ENCODE measurements at regions not wholly inside any gene's neighbourhood (a gene's known extent, or its start where the extent isn't known, plus 50 kb on each side); places are given as distances from the start of the nearest gene placed in this dataset.

DNA sequence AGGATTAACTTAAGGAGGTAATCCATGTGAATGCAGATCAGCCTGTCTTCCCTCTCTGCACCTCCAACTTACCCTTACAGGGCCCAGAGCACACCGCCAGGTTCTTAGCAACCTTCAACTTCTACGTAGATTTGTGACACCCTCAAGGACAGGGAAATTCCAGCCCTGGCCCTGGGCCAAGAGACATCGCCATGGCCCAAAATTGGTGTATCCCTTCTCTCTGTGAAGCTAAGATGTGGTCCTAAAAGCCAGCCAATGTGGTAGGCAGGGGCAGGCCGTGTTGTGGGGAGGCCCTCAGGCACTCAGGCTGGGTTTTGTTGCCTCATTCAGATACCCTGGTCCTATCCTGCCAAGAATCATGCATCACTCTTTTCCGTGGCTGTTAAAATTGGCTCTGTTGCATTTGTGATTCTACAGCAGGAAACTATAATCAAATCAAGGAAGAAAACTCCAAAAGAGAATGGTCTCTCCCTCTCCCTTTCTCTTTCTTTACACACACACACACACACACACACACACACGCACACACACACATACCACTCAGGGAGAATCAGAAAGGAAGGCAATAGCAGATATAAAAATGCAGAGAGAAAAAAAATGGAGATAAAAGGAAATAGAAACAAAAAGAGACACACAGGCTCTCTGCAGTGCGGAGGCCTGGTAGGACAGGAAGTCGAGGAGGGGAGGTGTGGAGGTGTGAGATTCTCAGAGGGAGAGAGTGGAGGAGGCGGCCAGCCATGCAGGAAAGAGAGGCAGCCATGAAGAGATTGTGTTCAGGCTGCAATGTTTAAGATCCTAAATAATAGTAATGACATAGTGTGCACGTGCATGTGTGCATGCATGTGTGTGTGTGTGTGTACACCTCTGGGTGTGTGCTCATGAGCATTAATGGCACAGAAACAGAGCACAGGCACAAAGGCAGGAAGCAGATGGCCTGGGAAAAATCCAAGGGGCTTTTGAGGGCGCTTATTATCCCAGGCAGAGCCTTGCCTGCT is 201.8 kb upstream of the LRFN2 start:
- Histone ChIP-seq H3K27ac (ENCODE audit: insufficient read depth, low read length, poor library complexity, severe bottlenecking) (no peak overlapping the region), H3K9me3 (ENCODE audit: control insufficient read depth in 2 of 2, low read length in 2 of 2) (no peaks in the 10 kb centered on the region), H3K4me1 (ENCODE audit: control insufficient read depth, insufficient read depth, low read length, poor library complexity, severe bottlenecking) (no peaks in the 10 kb centered on the region), H3K4me3 (ENCODE audit: low read depth, low read length) (no peak overlapping the region), H3K27me3 (ENCODE audit: control insufficient read depth, insufficient read depth, low read length) (no peaks in the 10 kb centered on the region), H3K36me3 (ENCODE audit: control insufficient read depth, insufficient read depth, low read length) (no peaks in the 10 kb centered on the region)
- H3K27me3 Mint-ChIP-seq: peaks cover 11% of the 10 kb centered on the region
- ATAC-seq (ENCODE audit: low read depth in 2 of 2) (peak; percentile 69 to 83), DNase-seq (peak in 2 of 3 donors; percentile 12 to 70)
- H3K36me3 Mint-ChIP-seq: no peaks in the 10 kb centered on the region
- H3K4me1 Mint-ChIP-seq: peaks cover 6 to 12% (median 6%) of the 10 kb centered on the region in 4 donors
- H3K4me3 Mint-ChIP-seq: peak overlapping the region in 2 of 4 donors; percentile 49 to 54
- no peaks in the 10 kb centered on the region for H3K9me3 Mint-ChIP-seq
- peak overlapping the region; percentile 15 to 88 (median 82) for H3K27ac Mint-ChIP-seq

DNA sequence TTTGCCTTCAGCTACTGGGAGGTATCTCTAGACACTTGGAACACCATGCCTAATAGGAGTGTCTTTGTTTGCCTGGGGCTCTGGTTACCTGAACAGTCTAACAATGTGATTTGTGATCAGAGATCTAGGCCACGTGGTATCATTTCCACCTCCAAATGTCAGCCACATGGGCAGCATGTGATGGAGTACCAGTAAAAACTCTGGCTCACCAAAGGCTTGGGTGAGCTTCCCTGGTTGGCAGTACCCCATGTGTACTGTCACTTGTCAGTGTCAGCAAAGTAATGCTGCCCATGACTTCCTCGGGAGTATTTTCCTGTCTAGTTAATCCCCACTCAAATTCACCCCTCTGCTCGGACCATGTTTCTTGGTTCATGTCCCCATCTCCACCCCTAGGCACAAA is 195.2 kb upstream of the LRFN2 start:
- no peaks in the 10 kb centered on the region for H3K4me1 Mint-ChIP-seq
- ATAC-seq (ENCODE audit: low read depth in 2 of 2) (no peak), DNase-seq (no peak)
- no peak overlapping the region for H3K27ac Mint-ChIP-seq
- Histone ChIP-seq H3K4me1 (ENCODE audit: control insufficient read depth, insufficient read depth, low read length, poor library complexity, severe bottlenecking) (no peaks in the 10 kb centered on the region), H3K9me3 (ENCODE audit: control insufficient read depth in 2 of 2, low read length in 2 of 2) (no peaks in the 10 kb centered on the region), H3K27ac (ENCODE audit: insufficient read depth, low read length, poor library complexity, severe bottlenecking) (no peak overlapping the region), H3K27me3 (ENCODE audit: control insufficient read depth, insufficient read depth, low read length) (no peaks in the 10 kb centered on the region), H3K36me3 (ENCODE audit: control insufficient read depth, insufficient read depth, low read length) (no peaks in the 10 kb centered on the region), H3K4me3 (ENCODE audit: low read depth, low read length) (no peak overlapping the region)
- H3K4me3 Mint-ChIP-seq: no peak overlapping the region
- no peaks in the 10 kb centered on the region for H3K36me3 Mint-ChIP-seq
- peaks cover 11% of the 10 kb centered on the region for H3K27me3 Mint-ChIP-seq
- no peaks in the 10 kb centered on the region for H3K9me3 Mint-ChIP-seq

DNA sequence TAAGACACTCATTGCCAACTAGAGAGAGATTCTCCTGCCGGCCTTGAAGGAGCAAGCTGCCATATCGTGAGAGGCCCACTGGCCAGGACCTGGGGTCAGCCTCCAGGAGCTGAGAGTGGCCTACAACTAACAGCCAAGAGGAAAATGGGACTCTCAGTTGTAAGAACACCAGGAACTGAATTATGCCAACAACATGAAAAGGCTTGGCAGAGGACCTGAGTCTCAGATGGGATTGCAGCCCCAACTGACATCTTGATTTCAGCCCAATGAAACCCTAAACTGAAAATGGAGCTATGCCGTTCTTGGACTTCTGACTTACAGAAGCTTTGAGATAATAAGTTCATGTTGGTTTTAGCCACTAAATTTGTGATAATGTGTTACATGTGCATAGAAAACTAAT is 193.5 kb upstream of the LRFN2 start:
- Histone ChIP-seq H3K4me3 (ENCODE audit: low read depth, low read length) (no peak overlapping the region), H3K36me3 (ENCODE audit: control insufficient read depth, insufficient read depth, low read length) (no peaks in the 10 kb centered on the region), H3K9me3 (ENCODE audit: control insufficient read depth in 2 of 2, low read length in 2 of 2) (no peaks in the 10 kb centered on the region), H3K4me1 (ENCODE audit: control insufficient read depth, insufficient read depth, low read length, poor library complexity, severe bottlenecking) (no peaks in the 10 kb centered on the region), H3K27ac (ENCODE audit: insufficient read depth, low read length, poor library complexity, severe bottlenecking) (no peak overlapping the region), H3K27me3 (ENCODE audit: control insufficient read depth, insufficient read depth, low read length) (no peaks in the 10 kb centered on the region)
- peaks cover 4% of the 10 kb centered on the region for H3K27me3 Mint-ChIP-seq
- H3K4me3 Mint-ChIP-seq: no peak overlapping the region
- ATAC-seq (ENCODE audit: low read depth in 2 of 2) (no peak), DNase-seq (no peak)
- H3K36me3 Mint-ChIP-seq: no peaks in the 10 kb centered on the region
- H3K27ac Mint-ChIP-seq: no peak overlapping the region
- H3K4me1 Mint-ChIP-seq: no peaks in the 10 kb centered on the region
- no peaks in the 10 kb centered on the region for H3K9me3 Mint-ChIP-seq

GRCh38 chr6:40779409-40779808 is 192.2 kb upstream of the LRFN2 start:
- H3K4me1 Mint-ChIP-seq: no peaks in the 10 kb centered on the region
- no peaks in the 10 kb centered on the region for H3K36me3 Mint-ChIP-seq
- Histone ChIP-seq H3K27me3 (ENCODE audit: control insufficient read depth, insufficient read depth, low read length) (no peaks in the 10 kb centered on the region), H3K4me3 (ENCODE audit: low read depth, low read length) (no peak overlapping the region), H3K36me3 (ENCODE audit: control insufficient read depth, insufficient read depth, low read length) (no peaks in the 10 kb centered on the region), H3K4me1 (ENCODE audit: control insufficient read depth, insufficient read depth, low read length, poor library complexity, severe bottlenecking) (no peaks in the 10 kb centered on the region), H3K9me3 (ENCODE audit: control insufficient read depth in 2 of 2, low read length in 2 of 2) (no peaks in the 10 kb centered on the region), H3K27ac (ENCODE audit: insufficient read depth, low read length, poor library complexity, severe bottlenecking) (no peak overlapping the region)
- H3K27ac Mint-ChIP-seq: no peak overlapping the region
- no peaks in the 10 kb centered on the region for H3K9me3 Mint-ChIP-seq
- ATAC-seq (ENCODE audit: low read depth in 2 of 2) (no peak), DNase-seq (no peak)
- no peak overlapping the region for H3K4me3 Mint-ChIP-seq
- peaks cover 4% of the 10 kb centered on the region for H3K27me3 Mint-ChIP-seq

GRCh38 chr6:40778918-40779317 is 191.8 kb upstream of the LRFN2 start:
- H3K27me3 ChIP-seq (ENCODE audit: control insufficient read depth, insufficient read depth, low read length): no peaks in the 10 kb centered on the region
- H3K27ac ChIP-seq (ENCODE audit: insufficient read depth, low read length, poor library complexity, severe bottlenecking): no peak overlapping the region
- no peak for ATAC-seq (ENCODE audit: low read depth in 2 of 2)
- Mint-ChIP-seq H3K27ac (no peak overlapping the region), H3K4me1 (no peaks in the 10 kb centered on the region), H3K4me3 (no peak overlapping the region), H3K27me3 (no peaks in the 10 kb centered on the region), H3K36me3 (no peaks in the 10 kb centered on the region), H3K9me3 (no peaks in the 10 kb centered on the region)
- H3K4me1 ChIP-seq (ENCODE audit: control insufficient read depth, insufficient read depth, low read length, poor library complexity, severe bottlenecking): no peaks in the 10 kb centered on the region
- no peak for DNase-seq
- H3K9me3 ChIP-seq (ENCODE audit: control insufficient read depth in 2 of 2, low read length in 2 of 2): no peaks in the 10 kb centered on the region
- no peak overlapping the region for H3K4me3 ChIP-seq (ENCODE audit: low read depth, low read length)
- no peaks in the 10 kb centered on the region for H3K36me3 ChIP-seq (ENCODE audit: control insufficient read depth, insufficient read depth, low read length)

- ATAC-seq (ENCODE audit: low read depth in 2 of 2): no peak
- H3K4me1 Mint-ChIP-seq: no peaks in the 10 kb centered on the region
- no peak overlapping the region for H3K4me3 ChIP-seq (ENCODE audit: low read depth, low read length)
Observed at GRCh38 chr6:40778196-40778595, 191.0 kb upstream of the LRFN2 start.

GRCh38 chr6:40774932-40775331 is 187.8 kb upstream of the LRFN2 start:
- peaks cover 0 to 3% (median 0%) of the 10 kb centered on the region in 7 donors for H3K9me3 Mint-ChIP-seq
- H3K36me3 Mint-ChIP-seq: no peaks in the 10 kb centered on the region
- Histone ChIP-seq H3K4me1 (ENCODE audit: control insufficient read depth, insufficient read depth, low read length, poor library complexity, severe bottlenecking) (no peaks in the 10 kb centered on the region), H3K27ac (ENCODE audit: insufficient read depth, low read length, poor library complexity, severe bottlenecking) (no peak overlapping the region), H3K4me3 (ENCODE audit: low read depth, low read length) (no peak overlapping the region), H3K27me3 (ENCODE audit: control insufficient read depth, insufficient read depth, low read length) (peaks cover 4% of the 10 kb centered on the region), H3K9me3 (ENCODE audit: control insufficient read depth in 2 of 2, low read length in 2 of 2) (peaks cover 0 to 7% of the 10 kb centered on the region in 2 experiments), H3K36me3 (ENCODE audit: control insufficient read depth, insufficient read depth, low read length) (no peaks in the 10 kb centered on the region)
- DNase-seq: no peak
- H3K27ac Mint-ChIP-seq: no peak overlapping the region
- H3K4me1 Mint-ChIP-seq: no peaks in the 10 kb centered on the region
- H3K4me3 Mint-ChIP-seq: no peak overlapping the region
- no peak for ATAC-seq (ENCODE audit: low read depth in 2 of 2)
- peaks cover 2% of the 10 kb centered on the region for H3K27me3 Mint-ChIP-seq

More at GRCh38 chr6:40778196-40778595, 191.0 kb upstream of the LRFN2 start:
- Histone ChIP-seq H3K36me3 (ENCODE audit: control insufficient read depth, insufficient read depth, low read length) (no peaks in the 10 kb centered on the region), H3K4me1 (ENCODE audit: control insufficient read depth, insufficient read depth, low read length, poor library complexity, severe bottlenecking) (no peaks in the 10 kb centered on the region), H3K9me3 (ENCODE audit: control insufficient read depth in 2 of 2, low read length in 2 of 2) (no peaks in the 10 kb centered on the region), H3K27me3 (ENCODE audit: control insufficient read depth, insufficient read depth, low read length) (no peaks in the 10 kb centered on the region), H3K27ac (ENCODE audit: insufficient read depth, low read length, poor library complexity, severe bottlenecking) (no peak overlapping the region)
- no peak for DNase-seq
- Mint-ChIP-seq H3K9me3 (no peaks in the 10 kb centered on the region), H3K36me3 (no peaks in the 10 kb centered on the region), H3K27me3 (no peaks in the 10 kb centered on the region), H3K4me3 (no peak overlapping the region), H3K27ac (no peak overlapping the region)

GRCh38 chr6:40770794-40771193 is 183.6 kb upstream of the LRFN2 start:
- Mint-ChIP-seq H3K36me3 (no peaks in the 10 kb centered on the region), H3K27me3 (peaks cover 5% of the 10 kb centered on the region), H3K27ac (no peak overlapping the region), H3K4me3 (no peak overlapping the region), H3K4me1 (no peaks in the 10 kb centered on the region), H3K9me3 (peaks cover 0 to 3% (median 1%) of the 10 kb centered on the region in 7 donors)
- DNase-seq (no peak), ATAC-seq (ENCODE audit: low read depth in 2 of 2) (no peak)
- no peaks in the 10 kb centered on the region for H3K4me1 ChIP-seq (ENCODE audit: control insufficient read depth, insufficient read depth, low read length, poor library complexity, severe bottlenecking)
- H3K27me3 ChIP-seq (ENCODE audit: control insufficient read depth, insufficient read depth, low read length): peaks cover 4% of the 10 kb centered on the region
- H3K9me3 ChIP-seq (ENCODE audit: control insufficient read depth in 2 of 2, low read length in 2 of 2): peaks cover 0 to 7% of the 10 kb centered on the region in 2 experiments
- H3K27ac ChIP-seq (ENCODE audit: insufficient read depth, low read length, poor library complexity, severe bottlenecking): no peak overlapping the region
- no peak overlapping the region for H3K4me3 ChIP-seq (ENCODE audit: low read depth, low read length)
- H3K36me3 ChIP-seq (ENCODE audit: control insufficient read depth, insufficient read depth, low read length): no peaks in the 10 kb centered on the region
